Neuronal stem cell (in vitro differentiated cells): ENCODE measurements at regions not wholly inside any gene's neighbourhood (a gene's known extent, or its start where the extent isn't known, plus 50 kb on each side); places are given as distances from the start of the nearest gene placed in this dataset.
"Not testable (repeated sequence)": the region's sequence is repeated elsewhere in the genome, so short reads cannot be mapped to it uniquely, and the experiment has no call there.

Source experiments
- DNase-seq: peaks from one replicate; pipeline ENCODE4 v3.0.0-alpha.2; 2013; ENCODE audit warnings: low spot score
- H2AFZ ChIP-seq: one replicate; pipeline ENCODE4 v1.6.1; 2013; ENCODE audit warnings: mild to moderate bottlenecking, low read length, inconsistent platforms
- H2AK5ac ChIP-seq: 2 replicates; pipeline ENCODE4 v1.6.1; 2013; ENCODE audit warnings: low read depth, mild to moderate bottlenecking, inconsistent platforms, low read length, moderate library complexity, mixed read lengths
- H2BK120ac ChIP-seq: 2 replicates; pipeline ENCODE4 v1.6.1; 2013; ENCODE audit warnings: low read depth, mild to moderate bottlenecking, inconsistent platforms, low read length, moderate library complexity, mixed read lengths
- H2BK12ac ChIP-seq: one replicate; pipeline ENCODE4 v1.6.1; 2013; ENCODE audit warnings: low read length, inconsistent platforms
- H2BK15ac ChIP-seq: 2 replicates; pipeline ENCODE4 v1.6.1; 2013; ENCODE audit warnings: mild to moderate bottlenecking, low read length, inconsistent platforms, mixed read lengths
- H2BK5ac ChIP-seq: one replicate; pipeline ENCODE4 v1.6.1; 2013; ENCODE audit warnings: inconsistent platforms, mild to moderate bottlenecking, low read length, moderate library complexity
- H3K14ac ChIP-seq: one replicate; pipeline ENCODE4 v1.6.1; 2013; ENCODE audit warnings: low read length, inconsistent platforms
- H3K18ac ChIP-seq: 2 replicates; pipeline ENCODE4 v1.6.1; 2013; ENCODE audit warnings: low read length, inconsistent platforms
- H3K23ac ChIP-seq: 2 replicates; pipeline ENCODE4 v1.6.1; 2013; ENCODE audit warnings: low read depth, mild to moderate bottlenecking, mixed read lengths, low read length, inconsistent platforms; ENCODE audit not compliant: poor library complexity
- H3K27ac ChIP-seq: replicated peaks from 3 replicates; pipeline ENCODE4 v1.5.1; 2013; ENCODE audit warnings: low read length, inconsistent platforms
- H3K27me3 ChIP-seq, 3 experiments: 2 replicates each; pipeline ENCODE4 v1.6.1; 2013; ENCODE audit warnings: low read length in 3 of 3, mild to moderate bottlenecking in 2 of 3, inconsistent platforms in 1 of 3, low read depth in 1 of 3, mixed read lengths in 1 of 3, moderate library complexity in 1 of 3; ENCODE audit not compliant: control insufficient read depth in 3 of 3, insufficient read depth in 3 of 3
- H3K36me3 ChIP-seq, 2 donors: replicated peaks in 1 of 2; 2 replicates each; pipeline ENCODE4 v1.6.1; 2013; ENCODE audit warnings: low read length in 2 of 2; ENCODE audit not compliant: control insufficient read depth in 2 of 2, insufficient read depth in 2 of 2
- H3K4ac ChIP-seq: 2 replicates; pipeline ENCODE4 v1.6.1; 2013; ENCODE audit warnings: inconsistent platforms, mild to moderate bottlenecking, low read length, moderate library complexity
- H3K4me1 ChIP-seq, 2 donors: 1 replicate in 1 of 2; 2 replicates in 1 of 2; pipeline ENCODE4 v1.6.1; 2013; ENCODE audit warnings: low read length in 2 of 2, low read depth in 1 of 2; ENCODE audit not compliant: control insufficient read depth in 2 of 2, insufficient read depth in 1 of 2
- H3K4me2 ChIP-seq: one replicate; pipeline ENCODE4 v1.6.1; 2013; ENCODE audit warnings: mild to moderate bottlenecking, low read length, inconsistent platforms; ENCODE audit not compliant: insufficient read depth, poor library complexity, severe bottlenecking
- H3K4me3 ChIP-seq, 2 donors: 2 replicates each; pipeline ENCODE4 v1.5.1; 2013; ENCODE audit warnings: low read length in 2 of 2, mild to moderate bottlenecking in 2 of 2, inconsistent platforms in 1 of 2, moderate library complexity in 1 of 2
- H3K79me1 ChIP-seq: one replicate; pipeline ENCODE4 v1.6.1; 2013; ENCODE audit warnings: low read depth, mild to moderate bottlenecking, inconsistent platforms, low read length, moderate library complexity
- H3K9ac ChIP-seq: one replicate; pipeline ENCODE4 v1.6.1; 2013; ENCODE audit warnings: mild to moderate bottlenecking, low read depth, low read length, inconsistent platforms; ENCODE audit not compliant: poor library complexity
- H3K9me3 ChIP-seq, 2 donors: replicated peaks in 1 of 2; 2 replicates each; pipeline versions ENCODE3 to v1.6.1; 2013; ENCODE audit warnings: low read length in 2 of 2, mild to moderate bottlenecking in 2 of 2, inconsistent platforms in 1 of 2, low read depth in 1 of 2, mixed read lengths in 1 of 2, moderate library complexity in 1 of 2; ENCODE audit not compliant: control insufficient read depth in 2 of 2, insufficient read depth in 1 of 2
- H4K8ac ChIP-seq: one replicate; pipeline ENCODE4 v1.6.1; 2013; ENCODE audit warnings: low read depth, mild to moderate bottlenecking, inconsistent platforms, low read length, moderate library complexity
- H4K91ac ChIP-seq: one replicate; pipeline ENCODE4 v1.6.1; 2013; ENCODE audit warnings: low read length, low read depth, mild to moderate bottlenecking, inconsistent platforms; ENCODE audit not compliant: poor library complexity
- WGBS, 2 donors: extraction: QIAGEN DNeasy Blood & Tissue Kit; methylation state at CpG; one replicate each; pipeline ENCODE4 v1.1.7; 2013; ENCODE audit warnings: missing lambda C conversion rate in 2 of 2, mixed read lengths in 1 of 2; ENCODE audit not compliant: insufficient read length in 2 of 2, insufficient replicate concordance in 1 of 2; ENCODE audit errors: extremely low coverage in 2 of 2; 5-methylcytosine and 5-hydroxymethylcytosine counted together

- Histone ChIP-seq H3K4me2 (no peak overlapping the region), H3K27me3 (no peaks in the 10 kb centered on the region)
- DNase-seq: no peak
Observed at GRCh38 chr6:103107985-103108384, 1714.5 kb downstream of the GRIK2 start.

GRCh38 chr6:103105686-103106085 lies 1712.2 kb downstream of the GRIK2 start:
- H2BK15ac ChIP-seq: no peak overlapping the region
- no peak overlapping the region for H2BK12ac ChIP-seq
- H3K18ac ChIP-seq: no peak overlapping the region
- H3K79me1 ChIP-seq: no peaks in the 10 kb centered on the region
- no peaks in the 10 kb centered on the region for H3K36me3 ChIP-seq
- no peak overlapping the region for H2BK5ac ChIP-seq
- H2AK5ac ChIP-seq: no peak overlapping the region
- no peak overlapping the region for H3K4ac ChIP-seq
- H3K9me3 ChIP-seq: no peaks in the 10 kb centered on the region
- no peak overlapping the region for H4K91ac ChIP-seq
- no peak overlapping the region for H3K27ac ChIP-seq
- no CpG with 5 or more reads among the region's 2 CpGs for whole genome bisulfite sequencing, 2 donors
- no peak for DNase-seq
- H3K9ac ChIP-seq: no peak overlapping the region
- H3K14ac ChIP-seq: no peak overlapping the region
- no peak overlapping the region for H3K4me2 ChIP-seq
- H3K27me3 ChIP-seq: no peaks in the 10 kb centered on the region
- H3K4me1 ChIP-seq: no peaks in the 10 kb centered on the region
- H2BK120ac ChIP-seq: no peak overlapping the region
- no peak overlapping the region for H4K8ac ChIP-seq
- H2AFZ ChIP-seq: no peak overlapping the region
- no peak overlapping the region for H3K4me3 ChIP-seq
- no peak overlapping the region for H3K23ac ChIP-seq

More at GRCh38 chr6:103107985-103108384, 1714.5 kb downstream of the GRIK2 start:
- Histone ChIP-seq H2BK120ac (no peak overlapping the region), H4K8ac (no peak overlapping the region), H2BK15ac (no peak overlapping the region), H3K9ac (no peak overlapping the region), H3K18ac (no peak overlapping the region), H4K91ac (no peak overlapping the region), H2BK12ac (no peak overlapping the region), H3K9me3 (no peaks in the 10 kb centered on the region), H3K27ac (no peak overlapping the region), H3K23ac (no peak overlapping the region), H3K4me3 (no peak overlapping the region), H3K79me1 (no peaks in the 10 kb centered on the region), H3K4ac (no peak overlapping the region), H2AK5ac (no peak overlapping the region), H2BK5ac (no peak overlapping the region), H3K36me3 (no peaks in the 10 kb centered on the region), H3K4me1 (no peaks in the 10 kb centered on the region), H3K14ac (no peak overlapping the region), H2AFZ (no peak overlapping the region)

- Histone ChIP-seq H2BK15ac (no peak overlapping the region), H3K4me1 (no peaks in the 10 kb centered on the region), H3K23ac (no peak overlapping the region), H2AFZ (no peak overlapping the region), H3K36me3 (no peaks in the 10 kb centered on the region), H3K18ac (no peak overlapping the region), H3K4ac (no peak overlapping the region), H4K8ac (no peak overlapping the region), H3K27me3 (no peaks in the 10 kb centered on the region), H3K14ac (no peak overlapping the region), H4K91ac (no peak overlapping the region), H3K9me3 (no peaks in the 10 kb centered on the region), H2BK5ac (no peak overlapping the region), H3K4me3 (no peak overlapping the region), H3K4me2 (no peak overlapping the region), H2BK120ac (no peak overlapping the region), H3K79me1 (no peaks in the 10 kb centered on the region), H2BK12ac (no peak overlapping the region), H3K27ac (no peak overlapping the region), H2AK5ac (no peak overlapping the region), H3K9ac (no peak overlapping the region)
- DNase-seq: no peak
- no CpG with 5 or more reads among the region's 1 CpG for WGBS, 2 donors
Observed at GRCh38 chr6:103101267-103101666, 1707.8 kb downstream of the GRIK2 start.

GRCh38 chr6:103092414-103092813 lies 1698.9 kb downstream of the GRIK2 start:
- not testable (repeated sequence) for H3K79me1 ChIP-seq, H3K9ac ChIP-seq, H2AFZ ChIP-seq, H4K91ac ChIP-seq, H3K36me3 ChIP-seq, H4K8ac ChIP-seq, H3K27ac ChIP-seq, H3K4ac ChIP-seq, H3K18ac ChIP-seq, H3K4me1 ChIP-seq, H2BK12ac ChIP-seq, H2BK120ac ChIP-seq, H2BK5ac ChIP-seq, H3K4me3 ChIP-seq, H3K4me2 ChIP-seq, H3K14ac ChIP-seq, DNase-seq, H2BK15ac ChIP-seq, H3K27me3 ChIP-seq, H3K23ac ChIP-seq, H3K9me3 ChIP-seq, H2AK5ac ChIP-seq
- WGBS, 2 donors: no CpG with 5 or more reads among the region's 4 CpGs
